Fibroblast of lung (primary cell): ENCODE measurements at regions not wholly inside any gene's neighbourhood (a gene's known extent, or its start where the extent isn't known, plus 50 kb on each side); places are given as distances from the start of the nearest gene placed in this dataset.

Experiments used
- DNase-seq, 2 donors: peaks; one replicate each; pipeline versions ENCODE4 v3.0.0 to v3.0.0-alpha.2; 2010; ENCODE audit warnings: low read depth in 2 of 2
- H2AFZ ChIP-seq: 2 replicates; pipeline ENCODE4 v1.5.1; 2012; ENCODE audit warnings: low read length, control low read depth, inconsistent platforms
- H3K27ac ChIP-seq: 2 replicates; pipeline ENCODE4 v1.5.1; 2011; ENCODE audit warnings: low read length, control low read depth; ENCODE audit not compliant: insufficient read depth
- H3K27me3 ChIP-seq: 2 replicates; pipeline ENCODE4 v1.5.1; 2011; ENCODE audit warnings: mild to moderate bottlenecking, low read length; ENCODE audit not compliant: control insufficient read depth, insufficient read depth
- H3K36me3 ChIP-seq: 2 replicates; pipeline ENCODE4 v1.5.1; 2011; ENCODE audit warnings: low read length; ENCODE audit not compliant: control insufficient read depth, insufficient read depth
- H3K4me1 ChIP-seq: 2 replicates; pipeline ENCODE4 v1.5.1; 2011; ENCODE audit warnings: low read length; ENCODE audit not compliant: control insufficient read depth, insufficient read depth; ENCODE audit errors: extremely low read depth
- H3K4me2 ChIP-seq: 2 replicates; pipeline ENCODE4 v1.5.1; 2011; ENCODE audit warnings: low read length, control low read depth; ENCODE audit not compliant: insufficient read depth; ENCODE audit errors: extremely low read depth
- H3K4me3 ChIP-seq, 4 experiments: fragments of 200-600 bp in 1 of 4; sonication (generic) in 1 of 4; replicated peaks in 1 of 4; 2 replicates each; pipeline ENCODE4 v1.5.1; 2011 to 2016; ENCODE audit warnings: low read length in 4 of 4, low read depth in 3 of 4, mild to moderate bottlenecking in 3 of 4, control low read depth in 2 of 4, inconsistent platforms in 1 of 4, mixed read lengths in 1 of 4; ENCODE audit not compliant: insufficient read depth in 1 of 4; ENCODE audit errors: control extremely low read depth in 1 of 4
- H3K79me2 ChIP-seq: 2 replicates; pipeline ENCODE4 v1.5.1; 2012; ENCODE audit warnings: mild to moderate bottlenecking, low read length, inconsistent platforms; ENCODE audit not compliant: control insufficient read depth, insufficient read depth
- H3K9ac ChIP-seq: 2 replicates; pipeline ENCODE4 v1.5.1; 2011; ENCODE audit warnings: mild to moderate bottlenecking, low read length, control low read depth; ENCODE audit not compliant: insufficient read depth
- H3K9me3 ChIP-seq: 2 replicates; pipeline ENCODE4 v1.5.1; 2012; ENCODE audit warnings: low read depth, low read length; ENCODE audit not compliant: control insufficient read depth, insufficient read depth
- H4K20me1 ChIP-seq: 2 replicates; pipeline ENCODE4 v1.5.1; 2011; ENCODE audit warnings: low read length; ENCODE audit not compliant: control insufficient read depth, insufficient read depth; ENCODE audit errors: extremely low read depth
- EZH2 ChIP-seq: IDR thresholded peaks from 2 replicates; pipeline ENCODE4 v1.5.1; 2012; ENCODE audit warnings: low read length, control low read depth, mild to moderate bottlenecking; ENCODE audit errors: missing control alignments
- TF ChIP-seq, protein P1 (sequence below), 2 donors: IDR thresholded peaks in 1 of 2; conservative IDR thresholded peaks in 1 of 2; 1 replicate in 1 of 2; 2 replicates in 1 of 2; pipeline ENCODE4 v1.5.1; 2011 to 2012; ENCODE audit warnings: low read length in 2 of 2, control low read depth in 1 of 2, inconsistent platforms in 1 of 2, low read depth in 1 of 2, mild to moderate bottlenecking in 1 of 2

DNA sequence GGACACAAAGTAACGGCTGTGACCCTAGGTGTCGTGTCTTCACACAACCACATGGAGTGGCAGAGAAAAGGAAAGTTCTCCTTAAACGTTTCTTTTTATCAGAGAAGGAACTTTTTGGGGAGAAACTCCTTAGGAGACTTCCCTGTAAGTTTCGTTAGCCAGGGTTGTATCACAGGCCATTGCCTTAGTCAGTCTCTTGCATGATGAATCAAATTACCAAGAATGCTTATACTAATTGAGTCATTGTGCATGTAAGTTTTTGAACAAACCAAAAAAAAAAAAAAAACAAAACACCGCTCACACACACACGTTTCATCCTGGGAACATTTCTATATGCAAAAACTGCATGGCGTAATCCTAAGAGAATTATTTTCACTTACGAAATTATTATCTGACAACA lies 150.4 kb upstream of the SATB1 start:
- no peaks in the 10 kb centered on the region for H4K20me1 ChIP-seq
- H3K27ac ChIP-seq, result no peak overlapping the region
- peak in 1 of 2 donors; percentile 68 for DNase-seq
- no peaks in the 10 kb centered on the region for H3K27me3 ChIP-seq
- no peak overlapping the region for H2AFZ ChIP-seq
- TF ChIP-seq, protein P1, sequence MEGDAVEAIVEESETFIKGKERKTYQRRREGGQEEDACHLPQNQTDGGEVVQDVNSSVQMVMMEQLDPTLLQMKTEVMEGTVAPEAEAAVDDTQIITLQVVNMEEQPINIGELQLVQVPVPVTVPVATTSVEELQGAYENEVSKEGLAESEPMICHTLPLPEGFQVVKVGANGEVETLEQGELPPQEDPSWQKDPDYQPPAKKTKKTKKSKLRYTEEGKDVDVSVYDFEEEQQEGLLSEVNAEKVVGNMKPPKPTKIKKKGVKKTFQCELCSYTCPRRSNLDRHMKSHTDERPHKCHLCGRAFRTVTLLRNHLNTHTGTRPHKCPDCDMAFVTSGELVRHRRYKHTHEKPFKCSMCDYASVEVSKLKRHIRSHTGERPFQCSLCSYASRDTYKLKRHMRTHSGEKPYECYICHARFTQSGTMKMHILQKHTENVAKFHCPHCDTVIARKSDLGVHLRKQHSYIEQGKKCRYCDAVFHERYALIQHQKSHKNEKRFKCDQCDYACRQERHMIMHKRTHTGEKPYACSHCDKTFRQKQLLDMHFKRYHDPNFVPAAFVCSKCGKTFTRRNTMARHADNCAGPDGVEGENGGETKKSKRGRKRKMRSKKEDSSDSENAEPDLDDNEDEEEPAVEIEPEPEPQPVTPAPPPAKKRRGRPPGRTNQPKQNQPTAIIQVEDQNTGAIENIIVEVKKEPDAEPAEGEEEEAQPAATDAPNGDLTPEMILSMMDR (conservative IDR thresholded peaks at IDR 0.05 in 1 of 2, IDR thresholded peaks at IDR 0.05 in 1 of 2; ENCODE audit: low read depth in 1 of 2, low read length in 2 of 2), result no peak
- TF ChIP-seq EZH2, result no peak
- no peak overlapping the region for H3K9ac ChIP-seq
- H3K4me1 ChIP-seq, result no peaks in the 10 kb centered on the region
- H3K4me2 ChIP-seq, result no peak overlapping the region
- H3K9me3 ChIP-seq, result no peaks in the 10 kb centered on the region
- no peaks in the 10 kb centered on the region for H3K36me3 ChIP-seq
- H3K4me3 ChIP-seq, result no peak overlapping the region
- H3K79me2 ChIP-seq, result no peaks in the 10 kb centered on the region

DNA sequence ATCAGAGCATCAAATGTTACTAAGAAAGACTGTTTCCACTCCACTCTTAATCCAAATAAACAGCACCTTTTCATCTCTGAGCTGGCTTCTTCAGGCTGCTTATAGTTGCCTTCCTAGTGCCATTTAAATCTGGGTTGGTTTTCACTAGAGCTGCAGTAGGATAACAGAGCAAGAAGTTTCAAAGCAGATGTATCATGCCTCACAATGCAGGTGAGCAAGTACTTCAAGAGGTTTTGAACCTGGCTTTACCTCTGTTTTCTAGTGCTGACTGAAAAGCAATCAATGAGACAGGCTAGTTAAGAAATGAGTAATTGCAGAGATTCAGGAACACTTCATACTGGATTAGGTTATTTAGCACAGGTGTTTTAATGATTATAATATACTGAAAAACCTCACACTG lies 147.7 kb upstream of the SATB1 start:
- Histone ChIP-seq H2AFZ (no peak overlapping the region), H3K9me3 (no peaks in the 10 kb centered on the region), H3K36me3 (no peaks in the 10 kb centered on the region), H3K4me1 (no peaks in the 10 kb centered on the region), H4K20me1 (no peaks in the 10 kb centered on the region), H3K79me2 (no peaks in the 10 kb centered on the region), H3K27ac (no peak overlapping the region), H3K4me3 (no peak overlapping the region), H3K9ac (no peak overlapping the region), H3K27me3 (no peaks in the 10 kb centered on the region), H3K4me2 (no peak overlapping the region)
- TF ChIP-seq, protein P1 (conservative IDR thresholded peaks at IDR 0.05 in 1 of 2, IDR thresholded peaks at IDR 0.05 in 1 of 2; ENCODE audit: low read depth in 1 of 2, low read length in 2 of 2), result no peak
- TF ChIP-seq EZH2, result no peak
- DNase-seq, result no peak

DNA sequence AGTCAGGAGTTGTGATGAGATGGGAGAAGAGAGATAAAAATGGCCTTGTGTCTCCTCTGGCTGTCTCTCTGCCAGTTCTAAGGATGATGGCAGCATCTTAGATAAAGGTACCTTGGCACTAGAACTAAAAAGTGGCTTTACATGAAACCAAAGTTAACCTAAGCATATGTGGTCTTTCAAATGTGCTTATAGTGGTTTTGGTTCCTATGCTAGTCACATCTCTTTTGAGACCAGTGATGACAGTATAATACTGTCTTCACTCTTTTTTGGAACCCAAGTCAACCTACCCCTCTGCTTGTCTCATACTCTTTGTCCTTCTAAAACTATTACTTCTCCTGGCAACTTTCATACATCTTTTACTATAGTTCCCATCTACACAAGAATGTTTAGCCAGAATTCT lies 142.2 kb upstream of the SATB1 start:
- no peaks in the 10 kb centered on the region for H3K27me3 ChIP-seq
- H3K79me2 ChIP-seq, result no peaks in the 10 kb centered on the region
- no peak for TF ChIP-seq EZH2
- TF ChIP-seq, protein P1 (conservative IDR thresholded peaks at IDR 0.05 in 1 of 2, IDR thresholded peaks at IDR 0.05 in 1 of 2; ENCODE audit: low read depth in 1 of 2, low read length in 2 of 2), result no peak
- H3K4me1 ChIP-seq, result no peaks in the 10 kb centered on the region
- no peaks in the 10 kb centered on the region for H3K9me3 ChIP-seq
- H3K27ac ChIP-seq, result no peak overlapping the region
- no peak for DNase-seq
- no peaks in the 10 kb centered on the region for H4K20me1 ChIP-seq
- no peak overlapping the region for H3K4me2 ChIP-seq
- no peak overlapping the region for H3K9ac ChIP-seq
- no peaks in the 10 kb centered on the region for H3K36me3 ChIP-seq
- no peak overlapping the region for H3K4me3 ChIP-seq
- H2AFZ ChIP-seq, result no peak overlapping the region
